GM23338 (cell line): ENCODE measurements at regions not wholly inside any gene's neighbourhood (a gene's known extent, or its start where the extent isn't known, plus 50 kb on each side); places are given as distances from the start of the nearest gene placed in this dataset.

Experiments
- ATAC-seq: fragments of 200-7000 bp; cut with Tn5 transposase; 3 replicates; pipeline ENCODE4 v1.9.1; 2020
- DNase-seq: peaks from one replicate; pipeline ENCODE4 v3.0.0-alpha.2; 2015; ENCODE audit warnings: low spot score
- H2AFZ ChIP-seq: fragments of 200-600 bp; sonication (generic); 2 replicates; pipeline ENCODE4 v1.8.0; 2016; ENCODE audit warnings: antibody characterized with exemption, mild to moderate bottlenecking, moderate library complexity
- H3F3A ChIP-seq: fragments of 200-600 bp; sonication (generic); replicated peaks from 2 replicates; pipeline ENCODE4 v1.8.0; 2017; ENCODE audit warnings: antibody characterized with exemption, mixed run types, low read depth
- H3K27ac ChIP-seq: fragments of 200-600 bp; sonication (generic); 2 replicates; pipeline ENCODE4 v1.6.1; 2016; ENCODE audit warnings: low read depth
- H3K27me3 ChIP-seq: fragments of 200-600 bp; sonication (generic); 2 replicates; pipeline ENCODE4 v1.8.0; 2016; ENCODE audit warnings: mild to moderate bottlenecking, mixed run types, moderate library complexity; ENCODE audit not compliant: insufficient read depth
- H3K36me3 ChIP-seq: fragments of 200-600 bp; sonication (generic); 2 replicates; pipeline ENCODE4 v1.8.0; 2016; ENCODE audit warnings: mild to moderate bottlenecking; ENCODE audit not compliant: insufficient read depth
- H3K4me1 ChIP-seq: fragments of 200-600 bp; sonication (generic); 2 replicates; pipeline ENCODE4 v1.8.0; 2016; ENCODE audit warnings: mild to moderate bottlenecking, moderate library complexity; ENCODE audit not compliant: insufficient read depth
- H3K4me2 ChIP-seq: fragments of 200-600 bp; sonication (generic); 2 replicates; pipeline ENCODE4 v1.7.1; 2017; ENCODE audit warnings: mixed run types
- H3K4me3 ChIP-seq: fragments of 200-600 bp; sonication (generic); 2 replicates; pipeline ENCODE4 v1.6.1; 2016; ENCODE audit warnings: mixed run types
- H3K79me2 ChIP-seq: fragments of 200-600 bp; sonication (generic); replicated peaks from 2 replicates; pipeline ENCODE4 v1.8.0; 2017; ENCODE audit warnings: mild to moderate bottlenecking; ENCODE audit not compliant: insufficient read depth
- H3K9me2 ChIP-seq: fragments of 200-600 bp; sonication (generic); 2 replicates; pipeline ENCODE4 v1.8.0; 2017; ENCODE audit not compliant: insufficient read depth
- H4K20me1 ChIP-seq: fragments of 200-600 bp; sonication (generic); replicated peaks from 2 replicates; pipeline ENCODE4 v1.8.0; 2017; ENCODE audit warnings: mild to moderate bottlenecking; ENCODE audit not compliant: insufficient read depth
- H3K27ac Mint-ChIP-seq: 2 replicates; pipeline ENCODE4 v1.8.0; 2020; ENCODE audit warnings: inconsistent platforms, mild to moderate bottlenecking, moderate library complexity, mixed read lengths
- H3K27me3 Mint-ChIP-seq: 3 replicates; pipeline ENCODE4 v1.8.0; 2022; ENCODE audit warnings: low read depth, mild to moderate bottlenecking, moderate library complexity, mixed read lengths, inconsistent platforms; ENCODE audit not compliant: insufficient read depth, poor library complexity
- H3K36me3 Mint-ChIP-seq: 3 replicates; pipeline ENCODE4 v1.8.0; 2021; ENCODE audit warnings: low read depth, mild to moderate bottlenecking, inconsistent platforms, moderate library complexity, mixed read lengths
- H3K4me1 Mint-ChIP-seq: 3 replicates; pipeline ENCODE4 v1.8.0; 2020; ENCODE audit warnings: mild to moderate bottlenecking, inconsistent platforms, mixed read lengths
- H3K4me3 Mint-ChIP-seq: 3 replicates; pipeline ENCODE4 v1.8.0; 2021; ENCODE audit warnings: moderate library complexity, mild to moderate bottlenecking, inconsistent platforms, mixed read lengths
- H3K9me3 Mint-ChIP-seq: 3 replicates; pipeline ENCODE4 v1.8.0; 2020; ENCODE audit warnings: moderate library complexity, mild to moderate bottlenecking, inconsistent platforms, mixed read lengths
- CREB1 ChIP-seq: fragments of 250-450 bp; sonication (Bioruptor Pico); IDR thresholded peaks from 2 replicates; pipeline ENCODE4 v1.5.0; 2020; ENCODE audit warnings: low read depth, mild to moderate bottlenecking, moderate library complexity
- ETS1 ChIP-seq: IDR thresholded peaks from 2 replicates; pipeline ENCODE4 v1.6.1; 2016; ENCODE audit warnings: antibody characterized with exemption
- EZH2 ChIP-seq: fragments of 200-600 bp; sonication (generic); IDR thresholded peaks from one replicate; pipeline ENCODE4 v1.8.0; 2017; ENCODE audit warnings: antibody characterized with exemption, mild to moderate bottlenecking, low read depth; ENCODE audit not compliant: unreplicated experiment
- EZH2phosphoT487 ChIP-seq: fragments of 200-600 bp; sonication (generic); IDR thresholded peaks from one replicate; pipeline ENCODE4 v1.8.1; 2018; ENCODE audit warnings: antibody characterized with exemption; ENCODE audit not compliant: unreplicated experiment
- JUNB ChIP-seq: IDR thresholded peaks from one replicate; pipeline ENCODE4 v1.6.1; 2016; ENCODE audit warnings: antibody characterized with exemption; ENCODE audit not compliant: unreplicated experiment
- NANOG ChIP-seq: IDR thresholded peaks from 2 replicates; pipeline ENCODE4 v1.6.1; 2016; ENCODE audit warnings: antibody characterized with exemption, borderline replicate concordance
- POLR2AphosphoS5 ChIP-seq: IDR thresholded peaks from 2 replicates; pipeline ENCODE4 v1.6.1; 2016; ENCODE audit warnings: antibody characterized with exemption, low read depth
- STAT1 ChIP-seq: IDR thresholded peaks from one replicate; pipeline ENCODE4 v1.6.1; 2016; ENCODE audit warnings: antibody characterized with exemption; ENCODE audit not compliant: unreplicated experiment
- ZNF114 ChIP-seq: fragments of 250-450 bp; sonication (Bioruptor Pico); IDR thresholded peaks from 2 replicates; pipeline ENCODE4 v1.5.0; 2020; ENCODE audit warnings: mild to moderate bottlenecking, moderate library complexity
- ZNF331 ChIP-seq: fragments of 250-450 bp; sonication (Bioruptor Pico); IDR thresholded peaks from 2 replicates; pipeline ENCODE4 v1.5.0; 2020; ENCODE audit warnings: low read depth, mild to moderate bottlenecking, moderate library complexity
- TF ChIP-seq, protein P1 (sequence below): IDR thresholded peaks from one replicate; pipeline ENCODE4 v1.6.1; 2018; ENCODE audit warnings: antibody characterized with exemption; ENCODE audit not compliant: unreplicated experiment
- TF ChIP-seq, protein P2 (sequence below): fragments of 250-450 bp; sonication (Bioruptor Pico); IDR thresholded peaks from 2 replicates; pipeline ENCODE4 v1.5.0; 2020; ENCODE audit warnings: mild to moderate bottlenecking, moderate library complexity
- TF ChIP-seq, protein P3 (sequence below), 2 experiments: fragments of 200-600 bp in 1 of 2; sonication (generic) in 1 of 2; conservative IDR thresholded peaks; 2 replicates each; pipeline versions ENCODE4 v1.5.1 to v1.6.1; 2016 to 2017; ENCODE audit warnings: antibody characterized with exemption in 2 of 2, low read depth in 2 of 2, mild to moderate bottlenecking in 2 of 2, moderate library complexity in 1 of 2

GRCh38 chr5:158561562-158562190 lies 538.0 kb downstream of the EBF1 start:
- DNase-seq: no peak
- Mint-ChIP-seq H3K27ac (no peak overlapping the region), H3K4me3 (no peak overlapping the region), H3K4me1 (peaks cover 4% of the 10 kb centered on the region), H3K9me3 (no peaks in the 10 kb centered on the region; the same call in 2 of the 3 replicates), H3K36me3 (no peaks in the 10 kb centered on the region), H3K27me3 (peaks cover 6% of the 10 kb centered on the region)
- H3K9me2 ChIP-seq: peaks cover 4% of the 10 kb centered on the region; the same call in 1 of the 2 replicates
- TF ChIP-seq JUNB (no peak), POLR2AphosphoS5 (no peak), EZH2phosphoT487 (no peak), ETS1 (no peak), NANOG (no peak), ZNF114 (CRISPR knock-in tag) (no peak), ZNF331 (CRISPR knock-in tag) (no peak), CREB1 (CRISPR knock-in tag) (no peak), STAT1 (no peak), EZH2 (no peak)
- TF ChIP-seq, protein P1, sequence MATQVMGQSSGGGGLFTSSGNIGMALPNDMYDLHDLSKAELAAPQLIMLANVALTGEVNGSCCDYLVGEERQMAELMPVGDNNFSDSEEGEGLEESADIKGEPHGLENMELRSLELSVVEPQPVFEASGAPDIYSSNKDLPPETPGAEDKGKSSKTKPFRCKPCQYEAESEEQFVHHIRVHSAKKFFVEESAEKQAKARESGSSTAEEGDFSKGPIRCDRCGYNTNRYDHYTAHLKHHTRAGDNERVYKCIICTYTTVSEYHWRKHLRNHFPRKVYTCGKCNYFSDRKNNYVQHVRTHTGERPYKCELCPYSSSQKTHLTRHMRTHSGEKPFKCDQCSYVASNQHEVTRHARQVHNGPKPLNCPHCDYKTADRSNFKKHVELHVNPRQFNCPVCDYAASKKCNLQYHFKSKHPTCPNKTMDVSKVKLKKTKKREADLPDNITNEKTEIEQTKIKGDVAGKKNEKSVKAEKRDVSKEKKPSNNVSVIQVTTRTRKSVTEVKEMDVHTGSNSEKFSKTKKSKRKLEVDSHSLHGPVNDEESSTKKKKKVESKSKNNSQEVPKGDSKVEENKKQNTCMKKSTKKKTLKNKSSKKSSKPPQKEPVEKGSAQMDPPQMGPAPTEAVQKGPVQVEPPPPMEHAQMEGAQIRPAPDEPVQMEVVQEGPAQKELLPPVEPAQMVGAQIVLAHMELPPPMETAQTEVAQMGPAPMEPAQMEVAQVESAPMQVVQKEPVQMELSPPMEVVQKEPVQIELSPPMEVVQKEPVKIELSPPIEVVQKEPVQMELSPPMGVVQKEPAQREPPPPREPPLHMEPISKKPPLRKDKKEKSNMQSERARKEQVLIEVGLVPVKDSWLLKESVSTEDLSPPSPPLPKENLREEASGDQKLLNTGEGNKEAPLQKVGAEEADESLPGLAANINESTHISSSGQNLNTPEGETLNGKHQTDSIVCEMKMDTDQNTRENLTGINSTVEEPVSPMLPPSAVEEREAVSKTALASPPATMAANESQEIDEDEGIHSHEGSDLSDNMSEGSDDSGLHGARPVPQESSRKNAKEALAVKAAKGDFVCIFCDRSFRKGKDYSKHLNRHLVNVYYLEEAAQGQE: no peak
- TF ChIP-seq, protein P2, sequence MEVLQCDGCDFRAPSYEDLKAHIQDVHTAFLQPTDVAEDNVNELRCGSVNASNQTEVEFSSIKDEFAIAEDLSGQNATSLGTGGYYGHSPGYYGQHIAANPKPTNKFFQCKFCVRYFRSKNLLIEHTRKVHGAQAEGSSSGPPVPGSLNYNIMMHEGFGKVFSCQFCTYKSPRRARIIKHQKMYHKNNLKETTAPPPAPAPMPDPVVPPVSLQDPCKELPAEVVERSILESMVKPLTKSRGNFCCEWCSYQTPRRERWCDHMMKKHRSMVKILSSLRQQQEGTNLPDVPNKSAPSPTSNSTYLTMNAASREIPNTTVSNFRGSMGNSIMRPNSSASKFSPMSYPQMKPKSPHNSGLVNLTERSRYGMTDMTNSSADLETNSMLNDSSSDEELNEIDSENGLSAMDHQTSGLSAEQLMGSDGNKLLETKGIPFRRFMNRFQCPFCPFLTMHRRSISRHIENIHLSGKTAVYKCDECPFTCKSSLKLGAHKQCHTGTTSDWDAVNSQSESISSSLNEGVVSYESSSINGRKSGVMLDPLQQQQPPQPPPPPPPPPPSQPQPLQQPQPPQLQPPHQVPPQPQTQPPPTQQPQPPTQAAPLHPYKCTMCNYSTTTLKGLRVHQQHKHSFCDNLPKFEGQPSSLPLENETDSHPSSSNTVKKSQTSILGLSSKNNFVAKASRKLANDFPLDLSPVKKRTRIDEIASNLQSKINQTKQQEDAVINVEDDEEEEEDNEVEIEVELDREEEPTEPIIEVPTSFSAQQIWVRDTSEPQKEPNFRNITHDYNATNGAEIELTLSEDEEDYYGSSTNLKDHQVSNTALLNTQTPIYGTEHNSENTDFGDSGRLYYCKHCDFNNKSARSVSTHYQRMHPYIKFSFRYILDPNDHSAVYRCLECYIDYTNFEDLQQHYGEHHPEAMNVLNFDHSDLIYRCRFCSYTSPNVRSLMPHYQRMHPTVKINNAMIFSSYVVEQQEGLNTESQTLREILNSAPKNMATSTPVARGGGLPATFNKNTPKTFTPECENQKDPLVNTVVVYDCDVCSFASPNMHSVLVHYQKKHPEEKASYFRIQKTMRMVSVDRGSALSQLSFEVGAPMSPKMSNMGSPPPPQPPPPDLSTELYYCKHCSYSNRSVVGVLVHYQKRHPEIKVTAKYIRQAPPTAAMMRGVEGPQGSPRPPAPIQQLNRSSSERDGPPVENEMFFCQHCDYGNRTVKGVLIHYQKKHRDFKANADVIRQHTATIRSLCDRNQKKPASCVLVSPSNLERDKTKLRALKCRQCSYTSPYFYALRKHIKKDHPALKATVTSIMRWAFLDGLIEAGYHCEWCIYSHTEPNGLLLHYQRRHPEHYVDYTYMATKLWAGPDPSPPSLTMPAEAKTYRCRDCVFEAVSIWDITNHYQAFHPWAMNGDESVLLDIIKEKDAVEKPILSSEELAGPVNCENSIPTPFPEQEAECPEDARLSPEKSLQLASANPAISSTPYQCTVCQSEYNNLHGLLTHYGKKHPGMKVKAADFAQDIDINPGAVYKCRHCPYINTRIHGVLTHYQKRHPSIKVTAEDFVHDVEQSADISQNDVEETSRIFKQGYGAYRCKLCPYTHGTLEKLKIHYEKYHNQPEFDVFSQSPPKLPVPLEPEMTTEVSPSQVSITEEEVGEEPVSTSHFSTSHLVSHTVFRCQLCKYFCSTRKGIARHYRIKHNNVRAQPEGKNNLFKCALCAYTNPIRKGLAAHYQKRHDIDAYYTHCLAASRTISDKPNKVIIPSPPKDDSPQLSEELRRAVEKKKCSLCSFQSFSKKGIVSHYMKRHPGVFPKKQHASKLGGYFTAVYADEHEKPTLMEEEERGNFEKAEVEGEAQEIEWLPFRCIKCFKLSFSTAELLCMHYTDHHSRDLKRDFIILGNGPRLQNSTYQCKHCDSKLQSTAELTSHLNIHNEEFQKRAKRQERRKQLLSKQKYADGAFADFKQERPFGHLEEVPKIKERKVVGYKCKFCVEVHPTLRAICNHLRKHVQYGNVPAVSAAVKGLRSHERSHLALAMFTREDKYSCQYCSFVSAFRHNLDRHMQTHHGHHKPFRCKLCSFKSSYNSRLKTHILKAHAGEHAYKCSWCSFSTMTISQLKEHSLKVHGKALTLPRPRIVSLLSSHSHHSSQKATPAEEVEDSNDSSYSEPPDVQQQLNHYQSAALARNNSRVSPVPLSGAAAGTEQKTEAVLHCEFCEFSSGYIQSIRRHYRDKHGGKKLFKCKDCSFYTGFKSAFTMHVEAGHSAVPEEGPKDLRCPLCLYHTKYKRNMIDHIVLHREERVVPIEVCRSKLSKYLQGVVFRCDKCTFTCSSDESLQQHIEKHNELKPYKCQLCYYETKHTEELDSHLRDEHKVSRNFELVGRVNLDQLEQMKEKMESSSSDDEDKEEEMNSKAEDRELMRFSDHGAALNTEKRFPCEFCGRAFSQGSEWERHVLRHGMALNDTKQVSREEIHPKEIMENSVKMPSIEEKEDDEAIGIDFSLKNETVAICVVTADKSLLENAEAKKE (CRISPR knock-in tag): no peak
- TF ChIP-seq, protein P3, sequence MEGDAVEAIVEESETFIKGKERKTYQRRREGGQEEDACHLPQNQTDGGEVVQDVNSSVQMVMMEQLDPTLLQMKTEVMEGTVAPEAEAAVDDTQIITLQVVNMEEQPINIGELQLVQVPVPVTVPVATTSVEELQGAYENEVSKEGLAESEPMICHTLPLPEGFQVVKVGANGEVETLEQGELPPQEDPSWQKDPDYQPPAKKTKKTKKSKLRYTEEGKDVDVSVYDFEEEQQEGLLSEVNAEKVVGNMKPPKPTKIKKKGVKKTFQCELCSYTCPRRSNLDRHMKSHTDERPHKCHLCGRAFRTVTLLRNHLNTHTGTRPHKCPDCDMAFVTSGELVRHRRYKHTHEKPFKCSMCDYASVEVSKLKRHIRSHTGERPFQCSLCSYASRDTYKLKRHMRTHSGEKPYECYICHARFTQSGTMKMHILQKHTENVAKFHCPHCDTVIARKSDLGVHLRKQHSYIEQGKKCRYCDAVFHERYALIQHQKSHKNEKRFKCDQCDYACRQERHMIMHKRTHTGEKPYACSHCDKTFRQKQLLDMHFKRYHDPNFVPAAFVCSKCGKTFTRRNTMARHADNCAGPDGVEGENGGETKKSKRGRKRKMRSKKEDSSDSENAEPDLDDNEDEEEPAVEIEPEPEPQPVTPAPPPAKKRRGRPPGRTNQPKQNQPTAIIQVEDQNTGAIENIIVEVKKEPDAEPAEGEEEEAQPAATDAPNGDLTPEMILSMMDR (conservative IDR thresholded peaks at IDR 0.05; ENCODE audit: low read depth in 2 of 2): no peak
- H4K20me1 ChIP-seq: no peaks in the 10 kb centered on the region
- H2AFZ ChIP-seq: no peak overlapping the region
- H3F3A ChIP-seq: no peaks in the 10 kb centered on the region
- no peaks in the 10 kb centered on the region for H3K4me1 ChIP-seq
- no peak overlapping the region for H3K27ac ChIP-seq
- no peaks in the 10 kb centered on the region for H3K27me3 ChIP-seq
- no peaks in the 10 kb centered on the region for H3K79me2 ChIP-seq
- H3K4me3 ChIP-seq: no peak overlapping the region
- no peaks in the 10 kb centered on the region for H3K36me3 ChIP-seq
- no peak for ATAC-seq
- no peak overlapping the region for H3K4me2 ChIP-seq
